ENCODE measurements at regions not wholly inside any gene's neighbourhood (a gene's known extent, or its start where the extent isn't known, plus 50 kb on each side); places are given as distances from the start of the nearest gene placed in this dataset.
A peak's percentile ranks its signal among the peaks of the same experiment; 100 is the strongest.
"Not testable (repeated sequence)": the region's sequence is repeated elsewhere in the genome, so short reads cannot be mapped to it uniquely, and the experiment has no call there.

DNA sequence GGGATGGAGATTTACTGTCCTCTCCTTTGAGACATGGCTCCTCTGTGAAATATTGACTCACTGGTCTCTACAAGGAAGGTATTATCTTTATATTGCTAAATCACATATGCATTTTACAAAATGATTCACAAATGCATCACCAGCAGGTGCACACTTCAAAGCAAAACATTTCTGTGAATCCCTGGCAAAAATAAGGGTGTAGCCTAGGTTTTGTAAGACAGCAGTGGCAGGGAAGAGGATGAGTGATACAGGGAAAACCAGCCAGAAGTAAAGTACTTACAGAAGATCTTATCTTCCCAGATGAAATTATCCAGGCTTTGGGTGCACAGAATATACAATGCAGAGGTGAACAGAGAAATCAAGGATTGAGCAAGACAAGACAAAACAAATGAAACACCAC, 1094.6 kb downstream of the GATA3 start:
- no peak for ATAC-seq

GRCh38 chr10:9153057-9153456, 1098.6 kb downstream of the GATA3 start:
- H3K4me1 Mint-ChIP-seq, H3K27me3 Mint-ChIP-seq, H3K9me3 Mint-ChIP-seq, H3K27ac Mint-ChIP-seq, DNase-seq, H3K4me3 Mint-ChIP-seq, ATAC-seq: not testable (repeated sequence)

More for the DNA sequence above, 1094.6 kb downstream of the GATA3 start:
- H3K27ac Mint-ChIP-seq = no peak overlapping the region
- H3K4me3 Mint-ChIP-seq = no peak overlapping the region
- H3K4me1 Mint-ChIP-seq = no peaks in the 10 kb centered on the region
- DNase-seq = no peak
- H3K27me3 Mint-ChIP-seq = no peaks in the 10 kb centered on the region
- peaks cover 0 to 6% of the 10 kb centered on the region in 2 donors for H3K9me3 Mint-ChIP-seq

- Mint-ChIP-seq H3K27ac (no peak overlapping the region), H3K9me3 (peaks cover 22 to 23% of the 10 kb centered on the region in 2 donors), H3K4me3 (no peak overlapping the region), H3K4me1 (no peaks in the 10 kb centered on the region), H3K27me3 (no peaks in the 10 kb centered on the region)
- ATAC-seq (no peak), DNase-seq (no peak)
These were observed 1103.2 kb downstream of the GATA3 start for GRCh38 chr10:9157656-9158055.

DNA sequence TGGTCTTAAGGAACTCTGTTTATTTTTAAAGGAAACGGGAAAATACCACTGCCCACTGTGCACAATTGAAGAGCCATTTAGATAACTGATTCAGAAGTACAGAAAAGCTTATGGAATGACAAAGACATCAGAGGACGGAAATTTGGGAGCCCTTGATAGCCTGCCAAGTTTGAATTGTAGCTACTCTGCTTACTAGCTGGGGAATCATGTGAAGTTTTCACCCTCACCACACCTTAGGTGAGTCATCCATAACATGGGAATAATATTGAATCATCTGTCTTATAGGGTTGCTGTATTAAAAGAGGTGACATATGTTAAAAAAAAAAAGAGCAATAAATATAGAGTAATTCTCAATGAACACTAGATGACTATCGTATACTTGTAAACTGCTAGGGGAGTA, 1104.2 kb downstream of the GATA3 start:
- DNase-seq (no peak), ATAC-seq (no peak)
- Mint-ChIP-seq H3K4me1 (peaks cover 3% of the 10 kb centered on the region), H3K9me3 (peaks cover 26 to 32% of the 10 kb centered on the region in 2 donors), H3K27ac (no peak overlapping the region), H3K4me3 (no peak overlapping the region), H3K27me3 (no peaks in the 10 kb centered on the region)

GRCh38 chr10:9160275-9160674, 1105.8 kb downstream of the GATA3 start:
- no peaks in the 10 kb centered on the region for H3K27me3 Mint-ChIP-seq
- ATAC-seq (no peak), DNase-seq (no peak)
- H3K9me3 Mint-ChIP-seq = peaks cover 30 to 40% of the 10 kb centered on the region in 2 donors
- no peak overlapping the region for H3K4me3 Mint-ChIP-seq
- no peak overlapping the region for H3K27ac Mint-ChIP-seq
- H3K4me1 Mint-ChIP-seq = peaks cover 7% of the 10 kb centered on the region

DNA sequence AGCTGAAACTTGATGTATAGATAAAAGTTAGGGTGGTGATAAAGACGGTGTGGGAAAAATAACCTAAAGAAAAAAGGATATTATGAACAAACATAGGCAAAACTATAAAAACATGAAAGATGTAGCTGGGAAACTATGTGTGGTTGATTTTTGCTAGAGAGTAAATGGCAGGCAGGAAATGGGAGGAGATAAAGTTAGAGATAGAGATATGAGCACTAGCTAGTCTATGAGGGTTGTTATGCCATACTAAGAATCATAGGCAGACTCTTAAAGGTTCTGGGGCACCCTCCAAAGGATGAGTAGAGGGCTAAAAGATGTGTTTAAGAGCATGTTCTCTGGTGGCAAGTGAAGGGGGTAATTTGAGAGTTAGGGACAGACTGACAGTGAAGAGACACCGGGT, 1109.2 kb downstream of the GATA3 start:
- Mint-ChIP-seq H3K9me3 (peaks cover 30 to 34% of the 10 kb centered on the region in 2 donors), H3K4me1 (peaks cover 24% of the 10 kb centered on the region), H3K27me3 (no peaks in the 10 kb centered on the region), H3K27ac (no peak overlapping the region), H3K4me3 (no peak overlapping the region)
- ATAC-seq = no peak
- no peak for DNase-seq

GRCh38 chr10:9166770-9167169, 1112.3 kb downstream of the GATA3 start:
- Mint-ChIP-seq H3K27ac (no peak overlapping the region), H3K9me3 (peaks cover 10 to 20% of the 10 kb centered on the region in 2 donors), H3K27me3 (peaks cover under 1% of the 10 kb centered on the region), H3K4me3 (no peak overlapping the region), H3K4me1 (peaks cover 24% of the 10 kb centered on the region)
- no peak for ATAC-seq
- DNase-seq = no peak

DNA sequence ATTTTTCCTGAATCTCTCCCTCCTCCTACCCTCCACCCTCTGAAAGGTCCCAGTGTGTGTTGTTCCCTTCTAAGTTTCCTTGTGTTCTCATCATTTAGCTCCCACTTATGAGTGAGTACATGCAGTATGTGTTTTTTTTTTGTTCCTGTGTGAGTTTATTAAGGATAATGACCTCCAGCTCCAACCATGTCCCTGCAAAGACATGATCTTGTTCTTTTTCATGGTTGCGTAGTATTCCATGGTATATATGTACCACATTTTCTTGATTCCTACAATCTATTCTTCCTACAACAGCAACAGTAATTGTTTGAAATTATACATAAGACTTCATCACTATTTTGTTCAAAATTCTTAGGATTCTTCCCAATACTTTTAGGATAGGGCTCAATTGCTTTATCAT, 1117.8 kb downstream of the GATA3 start:
- H3K27me3 Mint-ChIP-seq = peaks cover 12% of the 10 kb centered on the region

GRCh38 chr10:9175200-9175599, 1120.7 kb downstream of the GATA3 start:
- Mint-ChIP-seq H3K27me3 (peaks cover 12% of the 10 kb centered on the region), H3K4me1 (peaks cover 23% of the 10 kb centered on the region), H3K9me3 (peaks cover 10 to 16% of the 10 kb centered on the region in 2 donors), H3K4me3 (peak overlapping the region in 1 of 2 donors; percentile 7), H3K27ac (no peak overlapping the region)
- DNase-seq (no peak), ATAC-seq (peak; percentile 98)

More for the DNA sequence above, 1117.8 kb downstream of the GATA3 start:
- peaks cover 23% of the 10 kb centered on the region for H3K4me1 Mint-ChIP-seq
- peaks cover 10 to 16% of the 10 kb centered on the region in 2 donors for H3K9me3 Mint-ChIP-seq
- no peak overlapping the region for H3K27ac Mint-ChIP-seq
- no peak overlapping the region for H3K4me3 Mint-ChIP-seq
- DNase-seq (no peak), ATAC-seq (no peak)

GRCh38 chr10:9183197-9183880, 1128.9 kb downstream of the GATA3 start:
- H3K27ac Mint-ChIP-seq, ATAC-seq, H3K27me3 Mint-ChIP-seq, H3K4me3 Mint-ChIP-seq, H3K9me3 Mint-ChIP-seq, DNase-seq, H3K4me1 Mint-ChIP-seq: not testable (repeated sequence)

DNA sequence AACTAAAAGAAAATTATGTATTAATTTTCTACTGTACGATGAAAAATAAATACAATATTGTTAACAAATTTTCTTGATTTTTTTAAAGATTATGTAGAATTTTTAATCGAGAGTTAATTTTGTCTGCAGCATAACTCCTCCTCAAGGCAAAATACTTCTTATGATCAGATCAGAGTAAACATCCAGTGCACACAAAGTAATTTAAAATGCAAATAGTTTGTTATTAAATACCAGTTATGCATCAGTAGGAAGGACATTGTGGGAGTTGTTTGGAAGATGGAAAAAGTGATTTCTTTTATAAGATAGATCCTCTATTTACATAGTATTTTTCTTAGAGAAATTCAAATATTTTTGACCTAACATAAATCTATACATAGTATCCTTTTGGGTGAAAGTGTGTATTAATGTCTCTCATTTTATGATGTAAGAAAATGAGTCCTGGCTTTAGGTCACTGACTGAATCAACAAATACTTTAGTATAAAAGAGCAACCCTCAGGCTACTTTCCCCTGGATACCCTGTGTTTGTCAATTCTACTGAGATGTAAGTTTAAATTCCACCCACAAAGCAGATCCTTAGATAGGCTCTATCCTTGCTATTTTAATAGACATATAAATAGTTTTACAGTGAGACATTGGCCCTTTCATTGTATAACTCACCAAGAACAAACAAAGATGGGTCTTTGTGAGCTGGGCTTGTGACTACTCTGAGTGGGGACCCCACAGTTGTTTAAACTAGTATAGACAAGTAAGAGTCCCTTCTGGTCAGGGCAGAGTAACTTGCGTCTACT, 1133.7 kb downstream of the GATA3 start:
- no peak for ATAC-seq

DNA sequence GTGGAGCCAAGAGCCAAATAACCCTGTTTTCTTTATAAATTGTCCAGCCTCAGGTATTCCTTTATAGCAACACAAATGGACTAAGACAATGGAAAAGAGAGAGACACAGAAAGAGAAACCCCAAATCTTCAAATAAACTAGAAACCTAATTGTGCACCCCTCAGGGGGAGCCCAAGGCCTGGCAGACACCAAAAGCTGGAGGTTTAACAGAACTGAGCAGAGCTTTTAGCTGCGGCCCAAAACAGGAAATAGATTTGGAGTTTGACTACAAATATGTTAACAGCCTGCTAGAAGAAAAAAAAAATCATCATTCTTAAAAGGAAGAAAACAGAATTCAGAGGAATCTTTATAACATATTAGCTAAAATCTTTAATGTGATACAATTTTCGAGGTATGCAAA, 1135.0 kb downstream of the GATA3 start:
- H3K4me1 Mint-ChIP-seq = peaks cover 12% of the 10 kb centered on the region
- no peaks in the 10 kb centered on the region for H3K9me3 Mint-ChIP-seq
- DNase-seq (no peak), ATAC-seq (no peak)
- no peaks in the 10 kb centered on the region for H3K27me3 Mint-ChIP-seq
- H3K27ac Mint-ChIP-seq = no peak overlapping the region
- H3K4me3 Mint-ChIP-seq = no peak overlapping the region

More for the DNA sequence above, 1133.7 kb downstream of the GATA3 start:
- Mint-ChIP-seq H3K9me3 (no peaks in the 10 kb centered on the region), H3K27ac (no peak overlapping the region), H3K4me1 (peaks cover 12% of the 10 kb centered on the region), H3K4me3 (no peak overlapping the region), H3K27me3 (no peaks in the 10 kb centered on the region)
- no peak for DNase-seq

- H3K4me1 Mint-ChIP-seq = peaks cover 12% of the 10 kb centered on the region
- no peaks in the 10 kb centered on the region for H3K27me3 Mint-ChIP-seq
- H3K4me3 Mint-ChIP-seq = no peak overlapping the region
- no peak for ATAC-seq
- no peak for DNase-seq
- no peaks in the 10 kb centered on the region for H3K9me3 Mint-ChIP-seq
- H3K27ac Mint-ChIP-seq = no peak overlapping the region
These were observed 1138.6 kb downstream of the GATA3 start for GRCh38 chr10:9193120-9193519.

DNA sequence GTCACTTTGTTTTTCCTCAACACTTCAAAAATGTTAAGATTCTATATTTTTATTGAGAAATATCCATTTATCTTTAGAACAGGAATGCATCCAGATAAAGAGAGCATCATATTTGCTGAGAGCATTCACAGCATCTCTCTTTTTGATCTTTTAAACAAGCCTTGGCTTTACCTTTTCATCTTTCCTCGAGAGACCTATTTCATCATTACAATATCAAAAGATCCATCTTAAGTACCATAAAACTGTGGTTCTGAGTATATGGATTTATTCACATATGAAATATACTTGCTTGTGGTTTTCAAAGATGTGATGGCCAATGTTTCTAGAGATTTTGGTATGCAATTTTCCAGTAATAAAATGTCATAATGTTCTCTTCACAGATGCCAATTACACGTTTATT, 1140.9 kb downstream of the GATA3 start:
- no peak for DNase-seq
- Mint-ChIP-seq H3K9me3 (no peaks in the 10 kb centered on the region), H3K27ac (no peak overlapping the region), H3K4me3 (no peak overlapping the region), H3K27me3 (no peaks in the 10 kb centered on the region), H3K4me1 (no peaks in the 10 kb centered on the region)
- ATAC-seq = no peak

DNA sequence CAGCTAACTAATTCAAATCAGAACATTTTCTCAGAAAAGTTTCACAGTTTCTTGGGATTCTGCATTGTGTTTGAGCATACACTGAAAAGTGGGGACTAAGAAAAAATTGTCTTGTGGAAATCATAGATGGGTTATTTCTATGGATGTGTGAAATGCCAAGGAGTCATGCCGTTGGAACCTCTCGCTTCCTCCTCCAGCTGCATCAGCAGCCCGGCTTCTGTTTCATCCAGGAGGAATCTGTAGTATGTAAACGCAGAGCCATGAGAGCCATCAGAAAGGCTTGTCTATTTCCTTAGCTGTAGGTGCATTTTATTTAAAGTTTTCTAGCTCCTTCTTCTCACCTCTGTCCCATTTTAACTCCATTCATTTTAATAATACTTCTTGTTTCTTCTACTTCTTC, 1144.1 kb downstream of the GATA3 start:
- no peaks in the 10 kb centered on the region for H3K9me3 Mint-ChIP-seq
- H3K4me3 Mint-ChIP-seq = no peak overlapping the region
- no peak for DNase-seq
- no peak for ATAC-seq
- no peaks in the 10 kb centered on the region for H3K27me3 Mint-ChIP-seq
- no peak overlapping the region for H3K27ac Mint-ChIP-seq
- H3K4me1 Mint-ChIP-seq = no peaks in the 10 kb centered on the region

- no peak overlapping the region for H3K4me3 Mint-ChIP-seq
- ATAC-seq = no peak
These were observed 1151.1 kb downstream of the GATA3 start for GRCh38 chr10:9205558-9205957.

More at GRCh38 chr10:9205558-9205957, 1151.1 kb downstream of the GATA3 start:
- H3K9me3 Mint-ChIP-seq = no peaks in the 10 kb centered on the region
- H3K4me1 Mint-ChIP-seq = peaks cover 5% of the 10 kb centered on the region
- H3K27me3 Mint-ChIP-seq = no peaks in the 10 kb centered on the region
- H3K27ac Mint-ChIP-seq = no peak overlapping the region
- DNase-seq = no peak
